ENCODE measurements at regions not wholly inside any gene's neighbourhood (a gene's known extent, or its start where the extent isn't known, plus 50 kb on each side); places are given as distances from the start of the nearest gene placed in this dataset.

DNA sequence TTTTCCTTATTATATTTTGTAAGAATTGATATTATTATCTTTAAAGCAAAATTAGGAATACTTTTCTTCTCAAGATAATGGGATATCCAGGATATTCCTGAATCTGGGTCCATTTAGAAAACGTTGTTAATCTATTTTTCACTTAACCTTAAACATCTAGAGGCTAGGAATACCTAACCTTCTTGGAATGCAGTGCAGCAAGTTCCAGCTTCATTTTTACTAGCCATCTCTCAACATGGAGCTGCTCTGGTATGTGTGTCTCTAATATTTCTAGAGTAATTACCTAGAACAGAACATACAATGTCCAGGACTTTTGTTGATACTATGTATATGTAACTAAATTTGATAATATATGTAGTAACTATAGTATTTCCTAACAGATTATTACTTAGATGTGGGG is 87.8 kb upstream of the NLGN4Y start:
- Histone ChIP-seq H3K9me3 (ENCODE audit: low read length) (no peaks in the 10 kb centered on the region), H3K4me1 (ENCODE audit: insufficient read depth, low read length, severe bottlenecking) (no peaks in the 10 kb centered on the region), H2AFZ (ENCODE audit: low read length) (no peak overlapping the region), H3F3A (ENCODE audit: insufficient read depth, low read length) (no peaks in the 10 kb centered on the region), H3K9ac (ENCODE audit: low read length) (no peak overlapping the region), H3K79me2 (ENCODE audit: insufficient read depth, low read length) (no peaks in the 10 kb centered on the region), H3K36me3 (ENCODE audit: insufficient read depth, low read length) (no peaks in the 10 kb centered on the region), H3K27ac (ENCODE audit: low read depth, low read length, poor library complexity, severe bottlenecking) (no peak overlapping the region), H4K20me1 (ENCODE audit: insufficient read depth, low read length) (no peaks in the 10 kb centered on the region), H3K27me3 (ENCODE audit: insufficient read depth, low read length) (no peaks in the 10 kb centered on the region), H3K9me2 (ENCODE audit: low read depth, low read length) (no peaks in the 10 kb centered on the region), H3K4me2 (ENCODE audit: low read length) (no peak overlapping the region), H3K4me3 (ENCODE audit: low read depth, low read length, poor library complexity, severe bottlenecking) (no peak overlapping the region)
- TF ChIP-seq EZH2 (IDR thresholded peaks at IDR 0.05; ENCODE audit: borderline replicate concordance, low read length) = no peak
- TF ChIP-seq, protein P1, sequence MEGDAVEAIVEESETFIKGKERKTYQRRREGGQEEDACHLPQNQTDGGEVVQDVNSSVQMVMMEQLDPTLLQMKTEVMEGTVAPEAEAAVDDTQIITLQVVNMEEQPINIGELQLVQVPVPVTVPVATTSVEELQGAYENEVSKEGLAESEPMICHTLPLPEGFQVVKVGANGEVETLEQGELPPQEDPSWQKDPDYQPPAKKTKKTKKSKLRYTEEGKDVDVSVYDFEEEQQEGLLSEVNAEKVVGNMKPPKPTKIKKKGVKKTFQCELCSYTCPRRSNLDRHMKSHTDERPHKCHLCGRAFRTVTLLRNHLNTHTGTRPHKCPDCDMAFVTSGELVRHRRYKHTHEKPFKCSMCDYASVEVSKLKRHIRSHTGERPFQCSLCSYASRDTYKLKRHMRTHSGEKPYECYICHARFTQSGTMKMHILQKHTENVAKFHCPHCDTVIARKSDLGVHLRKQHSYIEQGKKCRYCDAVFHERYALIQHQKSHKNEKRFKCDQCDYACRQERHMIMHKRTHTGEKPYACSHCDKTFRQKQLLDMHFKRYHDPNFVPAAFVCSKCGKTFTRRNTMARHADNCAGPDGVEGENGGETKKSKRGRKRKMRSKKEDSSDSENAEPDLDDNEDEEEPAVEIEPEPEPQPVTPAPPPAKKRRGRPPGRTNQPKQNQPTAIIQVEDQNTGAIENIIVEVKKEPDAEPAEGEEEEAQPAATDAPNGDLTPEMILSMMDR (IDR thresholded peaks at IDR 0.05; ENCODE audit: low read length) = no peak

DNA sequence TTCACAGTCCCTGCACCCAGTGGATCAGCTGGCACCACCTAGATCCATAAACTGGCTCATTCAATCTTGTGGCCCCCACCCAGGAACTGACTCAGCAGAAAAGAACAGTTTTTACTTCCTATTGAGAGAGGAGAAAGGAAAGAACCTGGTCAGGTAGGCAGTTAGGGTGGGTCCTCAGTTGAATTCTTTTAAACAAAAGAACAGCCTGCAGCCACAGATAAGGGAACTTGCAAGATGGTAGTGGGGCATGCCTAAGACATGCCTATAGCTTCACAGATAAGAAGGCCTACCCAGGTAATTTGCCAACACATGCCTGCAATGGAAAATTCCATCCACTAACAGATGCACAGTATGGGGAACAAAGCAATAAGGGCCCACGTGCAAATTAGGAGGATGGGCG is 86.7 kb upstream of the NLGN4Y start:
- H3K4me1 ChIP-seq (ENCODE audit: insufficient read depth, low read length, severe bottlenecking) = no peaks in the 10 kb centered on the region
- no peak overlapping the region for H3K9ac ChIP-seq (ENCODE audit: low read length)
- no peaks in the 10 kb centered on the region for H3K27me3 ChIP-seq (ENCODE audit: insufficient read depth, low read length)
- no peak overlapping the region for H3K4me2 ChIP-seq (ENCODE audit: low read length)
- no peaks in the 10 kb centered on the region for H3F3A ChIP-seq (ENCODE audit: insufficient read depth, low read length)
- H2AFZ ChIP-seq (ENCODE audit: low read length) = no peak overlapping the region
- H3K36me3 ChIP-seq (ENCODE audit: insufficient read depth, low read length) = no peaks in the 10 kb centered on the region
- H3K79me2 ChIP-seq (ENCODE audit: insufficient read depth, low read length) = no peaks in the 10 kb centered on the region
- H3K9me2 ChIP-seq (ENCODE audit: low read depth, low read length) = no peaks in the 10 kb centered on the region
- H3K4me3 ChIP-seq (ENCODE audit: low read depth, low read length, poor library complexity, severe bottlenecking) = no peak overlapping the region
- no peak overlapping the region for H3K27ac ChIP-seq (ENCODE audit: low read depth, low read length, poor library complexity, severe bottlenecking)
- no peak for TF ChIP-seq EZH2 (IDR thresholded peaks at IDR 0.05; ENCODE audit: borderline replicate concordance, low read length)
- TF ChIP-seq, protein P1 (IDR thresholded peaks at IDR 0.05; ENCODE audit: low read length) = no peak
- H4K20me1 ChIP-seq (ENCODE audit: insufficient read depth, low read length) = no peaks in the 10 kb centered on the region
- H3K9me3 ChIP-seq (ENCODE audit: low read length) = no peaks in the 10 kb centered on the region

DNA sequence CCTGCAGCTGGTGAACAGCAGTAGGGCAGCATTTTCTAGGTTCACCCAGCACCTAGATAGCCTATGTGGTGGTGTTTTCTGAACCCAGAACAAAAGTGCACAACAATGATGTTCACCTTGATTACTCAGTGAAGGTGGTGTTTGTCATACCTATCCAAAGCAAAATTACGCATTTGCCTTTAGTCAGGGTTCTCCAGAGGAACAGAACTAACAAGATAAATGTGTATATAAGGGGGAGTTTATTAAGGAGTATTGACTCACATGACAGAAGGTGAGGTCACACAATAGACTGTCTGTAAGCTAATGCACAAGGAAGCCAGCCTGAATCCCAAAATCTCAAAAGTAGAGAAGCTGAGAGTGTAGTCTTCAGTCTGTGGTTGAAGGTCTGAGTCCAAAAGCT is 85.9 kb upstream of the NLGN4Y start:
- Histone ChIP-seq H3F3A (ENCODE audit: insufficient read depth, low read length) (no peaks in the 10 kb centered on the region), H3K9me3 (ENCODE audit: low read length) (no peaks in the 10 kb centered on the region), H3K27ac (ENCODE audit: low read depth, low read length, poor library complexity, severe bottlenecking) (no peak overlapping the region), H3K9ac (ENCODE audit: low read length) (no peak overlapping the region), H3K79me2 (ENCODE audit: insufficient read depth, low read length) (no peaks in the 10 kb centered on the region), H3K4me2 (ENCODE audit: low read length) (no peak overlapping the region), H3K4me1 (ENCODE audit: insufficient read depth, low read length, severe bottlenecking) (no peaks in the 10 kb centered on the region), H3K36me3 (ENCODE audit: insufficient read depth, low read length) (no peaks in the 10 kb centered on the region), H3K4me3 (ENCODE audit: low read depth, low read length, poor library complexity, severe bottlenecking) (no peak overlapping the region), H3K27me3 (ENCODE audit: insufficient read depth, low read length) (no peaks in the 10 kb centered on the region), H3K9me2 (ENCODE audit: low read depth, low read length) (no peaks in the 10 kb centered on the region), H2AFZ (ENCODE audit: low read length) (no peak overlapping the region), H4K20me1 (ENCODE audit: insufficient read depth, low read length) (no peaks in the 10 kb centered on the region)
- TF ChIP-seq, protein P1 (IDR thresholded peaks at IDR 0.05; ENCODE audit: low read length) = no peak
- TF ChIP-seq EZH2 (IDR thresholded peaks at IDR 0.05; ENCODE audit: borderline replicate concordance, low read length) = no peak
